Right renal cortex interstitium (tissue), 3 donors: ENCODE measurements at regions not wholly inside any gene's neighbourhood (a gene's known extent, or its start where the extent isn't known, plus 50 kb on each side); places are given as distances from the start of the nearest gene placed in this dataset.

Experiments used
- DNase-seq, 3 donors: peaks; one replicate each; pipeline ENCODE4 v3.0.0-alpha.2; 2013; ENCODE audit warnings: low read depth in 3 of 3, low spot score in 2 of 3

GRCh38 chr6:139577763-139578604 is 203.5 kb upstream of the CITED2 start:
- DNase-seq: no peak

- no peak for DNase-seq
Observed at GRCh38 chr6:139577124-139577762, 202.8 kb upstream of the CITED2 start.

GRCh38 chr6:139572001-139572400 is 197.6 kb upstream of the CITED2 start:
- DNase-seq: no peak

- DNase-seq: no peak
Observed at GRCh38 chr6:139570166-139570565, 195.7 kb upstream of the CITED2 start.

- no peak for DNase-seq
Observed at GRCh38 chr6:139569566-139569965, 195.1 kb upstream of the CITED2 start.

- no peak for DNase-seq
Observed at GRCh38 chr6:139568956-139569538, 194.6 kb upstream of the CITED2 start.

- DNase-seq: no peak
Observed at GRCh38 chr6:139568151-139568955, 193.9 kb upstream of the CITED2 start.

- no peak for DNase-seq
Observed at GRCh38 chr6:139567095-139567494, 192.6 kb upstream of the CITED2 start.

- no peak for DNase-seq
Observed at GRCh38 chr6:139565591-139565990, 191.1 kb upstream of the CITED2 start.

GRCh38 chr6:139557547-139557946 is 183.1 kb upstream of the CITED2 start:
- DNase-seq: no peak

GRCh38 chr6:139556532-139556931 is 182.1 kb upstream of the CITED2 start:
- no peak for DNase-seq

- DNase-seq: no peak
Observed at GRCh38 chr6:139553916-139554315, 179.5 kb upstream of the CITED2 start.

GRCh38 chr6:139551376-139551775 is 176.9 kb upstream of the CITED2 start:
- DNase-seq: no peak

- no peak for DNase-seq
Observed at GRCh38 chr6:139550361-139550760, 175.9 kb upstream of the CITED2 start.

- no peak for DNase-seq
Observed at GRCh38 chr6:139549561-139550070, 175.2 kb upstream of the CITED2 start.

- no peak for DNase-seq
Observed at GRCh38 chr6:139547804-139548203, 173.4 kb upstream of the CITED2 start.

GRCh38 chr6:139547122-139547776 is 172.8 kb upstream of the CITED2 start:
- no peak for DNase-seq

GRCh38 chr6:139546106-139546472 is 171.6 kb upstream of the CITED2 start:
- no peak for DNase-seq

GRCh38 chr6:139545206-139546105 is 171.0 kb upstream of the CITED2 start:
- no peak for DNase-seq
